Stimulated activated memory B cell treated with anti-CD40 and anti-IgM and Interleukin-4, amounts not matched to agents 10 μg/mL and 1 μg/mL and 100 μg/mL, for 72 hours (primary cell): ENCODE measurements at regions not wholly inside any gene's neighbourhood (a gene's known extent, or its start where the extent isn't known, plus 50 kb on each side); places are given as distances from the start of the nearest gene placed in this dataset.
A peak's percentile ranks its signal among the peaks of the same experiment; 100 is the strongest.

ENCODE experiments used
- ATAC-seq: fragments of 150-1000 bp; cut with Tn5 transposase; 2 replicates; pipeline ENCODE4 v1.10.0; 2021
- H3K27ac Mint-ChIP-seq: one replicate; pipeline ENCODE4 v1.8.0; 2022; ENCODE audit warnings: mild to moderate bottlenecking, mixed read lengths
- H3K27me3 Mint-ChIP-seq: one replicate; pipeline ENCODE4 v1.8.0; 2022; ENCODE audit warnings: mixed read lengths
- H3K36me3 Mint-ChIP-seq: one replicate; pipeline ENCODE4 v1.8.0; 2022; ENCODE audit warnings: mixed read lengths
- H3K4me1 Mint-ChIP-seq: one replicate; pipeline ENCODE4 v1.8.0; 2022; ENCODE audit warnings: mixed read lengths
- H3K4me3 Mint-ChIP-seq: one replicate; pipeline ENCODE4 v1.8.0; 2022; ENCODE audit warnings: mild to moderate bottlenecking, moderate library complexity, mixed read lengths
- H3K9me3 Mint-ChIP-seq: one replicate; pipeline ENCODE4 v1.8.0; 2022; ENCODE audit warnings: mixed read lengths

DNA sequence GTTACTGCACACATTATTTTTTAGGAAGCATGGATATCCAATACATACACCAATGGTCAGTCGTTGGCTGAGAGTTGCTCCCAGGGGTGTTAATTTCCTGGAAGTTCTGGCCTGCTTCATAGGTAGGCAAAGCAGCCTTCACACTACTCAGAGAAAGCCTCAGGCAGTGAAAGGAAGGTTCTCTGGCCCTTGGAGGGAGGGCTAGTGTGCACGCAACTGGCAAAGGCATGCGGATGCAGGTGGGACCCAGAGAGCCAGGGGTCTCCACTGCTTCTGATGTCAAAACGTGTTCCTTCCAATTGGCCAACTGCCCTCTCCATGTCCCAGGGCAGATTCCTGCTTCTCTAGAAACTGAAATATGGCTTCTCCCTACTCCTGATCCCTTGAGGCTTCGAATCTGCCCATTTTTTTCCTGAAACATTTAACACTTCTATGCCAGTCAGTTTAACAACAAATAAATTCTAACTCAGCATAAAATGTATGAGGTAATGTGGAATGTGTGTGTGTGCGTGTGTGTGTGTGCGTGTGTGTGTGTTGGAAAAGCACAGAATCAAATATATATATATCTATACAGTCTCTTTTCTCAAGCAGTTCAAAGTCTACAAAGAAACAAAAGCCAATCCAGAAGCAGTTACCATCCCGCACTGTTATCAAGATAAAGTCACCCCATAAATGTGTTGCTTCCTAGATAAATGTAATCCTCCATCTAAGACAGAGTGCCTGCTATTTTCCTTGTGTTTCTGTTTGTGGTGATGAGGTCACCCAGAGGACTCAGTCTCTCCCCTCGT, 94.0 kb upstream of the HIVEP1 start:
- H3K4me1 Mint-ChIP-seq, result no peaks in the 10 kb centered on the region
- no peak overlapping the region for H3K4me3 Mint-ChIP-seq
- no peaks in the 10 kb centered on the region for H3K36me3 Mint-ChIP-seq
- H3K27me3 Mint-ChIP-seq, result no peaks in the 10 kb centered on the region
- no peak for ATAC-seq
- H3K27ac Mint-ChIP-seq, result no peak overlapping the region
- H3K9me3 Mint-ChIP-seq, result no peaks in the 10 kb centered on the region

DNA sequence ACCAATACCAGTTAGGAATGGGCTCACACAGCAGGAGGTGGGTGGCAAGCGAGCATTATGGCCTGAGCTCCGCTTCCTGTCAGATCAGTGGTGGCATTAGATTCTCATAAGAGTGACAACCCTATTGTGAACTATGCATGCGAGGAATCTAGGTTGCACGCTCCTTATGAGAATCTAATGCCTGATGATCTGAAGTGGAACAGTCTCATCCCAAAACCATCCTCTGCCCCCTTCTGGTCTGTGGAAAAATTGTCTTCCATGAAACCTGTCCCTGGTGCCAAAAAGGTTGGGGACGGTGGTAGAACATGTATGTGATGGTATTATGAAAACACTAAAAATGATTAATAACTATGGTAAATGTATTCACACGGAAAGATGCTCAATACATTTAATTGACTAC, 99.7 kb upstream of the HIVEP1 start:
- no peak for ATAC-seq
- H3K4me3 Mint-ChIP-seq, result no peak overlapping the region
- no peaks in the 10 kb centered on the region for H3K4me1 Mint-ChIP-seq
- peaks cover 2% of the 10 kb centered on the region for H3K27me3 Mint-ChIP-seq
- H3K9me3 Mint-ChIP-seq, result no peaks in the 10 kb centered on the region
- H3K36me3 Mint-ChIP-seq, result no peaks in the 10 kb centered on the region
- H3K27ac Mint-ChIP-seq, result no peak overlapping the region

DNA sequence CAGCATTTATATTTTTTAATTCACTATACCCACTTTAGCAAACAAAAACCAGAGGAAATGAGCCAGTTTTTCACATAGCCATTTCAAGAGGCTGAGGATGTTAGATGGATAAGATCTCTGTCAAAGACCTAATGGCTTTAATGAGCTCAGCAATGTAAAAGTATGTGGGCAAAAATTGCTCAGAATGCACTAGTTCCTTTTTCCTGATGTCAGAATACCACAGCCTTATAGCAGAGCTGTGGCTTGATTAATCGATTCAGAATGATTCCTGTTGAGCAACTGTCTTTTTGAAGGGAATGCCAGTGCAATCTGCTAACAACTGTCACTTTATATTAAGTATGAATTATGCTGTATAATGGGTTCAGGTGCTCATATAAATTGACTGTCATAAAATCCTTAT, 100.6 kb upstream of the HIVEP1 start:
- Mint-ChIP-seq H3K9me3 (peaks cover 2% of the 10 kb centered on the region), H3K27ac (no peak overlapping the region), H3K27me3 (peaks cover 9% of the 10 kb centered on the region), H3K4me3 (no peak overlapping the region), H3K4me1 (no peaks in the 10 kb centered on the region), H3K36me3 (no peaks in the 10 kb centered on the region)
- no peak for ATAC-seq

DNA sequence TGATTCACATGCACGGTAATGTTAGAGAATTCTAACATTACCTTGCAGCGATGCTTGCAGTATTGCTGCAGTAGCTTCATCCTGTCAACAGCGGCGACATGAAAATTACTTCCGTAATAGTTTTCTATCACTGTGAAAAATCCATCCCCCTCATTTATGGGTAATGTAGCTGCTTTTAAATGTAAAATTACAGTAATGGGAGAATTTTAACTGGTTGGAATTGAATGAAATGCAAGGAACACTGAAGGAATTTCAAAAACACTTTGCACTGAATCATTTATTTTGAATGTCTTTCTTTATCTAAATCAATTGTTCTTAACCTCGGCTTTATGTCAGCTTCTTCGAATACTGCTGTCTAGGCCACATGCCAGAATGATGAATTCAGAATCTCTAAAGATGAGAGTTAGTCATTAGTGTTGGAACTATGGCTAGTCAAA, 102.4 kb upstream of the HIVEP1 start:
- no peak for ATAC-seq
- H3K36me3 Mint-ChIP-seq, result no peaks in the 10 kb centered on the region

DNA sequence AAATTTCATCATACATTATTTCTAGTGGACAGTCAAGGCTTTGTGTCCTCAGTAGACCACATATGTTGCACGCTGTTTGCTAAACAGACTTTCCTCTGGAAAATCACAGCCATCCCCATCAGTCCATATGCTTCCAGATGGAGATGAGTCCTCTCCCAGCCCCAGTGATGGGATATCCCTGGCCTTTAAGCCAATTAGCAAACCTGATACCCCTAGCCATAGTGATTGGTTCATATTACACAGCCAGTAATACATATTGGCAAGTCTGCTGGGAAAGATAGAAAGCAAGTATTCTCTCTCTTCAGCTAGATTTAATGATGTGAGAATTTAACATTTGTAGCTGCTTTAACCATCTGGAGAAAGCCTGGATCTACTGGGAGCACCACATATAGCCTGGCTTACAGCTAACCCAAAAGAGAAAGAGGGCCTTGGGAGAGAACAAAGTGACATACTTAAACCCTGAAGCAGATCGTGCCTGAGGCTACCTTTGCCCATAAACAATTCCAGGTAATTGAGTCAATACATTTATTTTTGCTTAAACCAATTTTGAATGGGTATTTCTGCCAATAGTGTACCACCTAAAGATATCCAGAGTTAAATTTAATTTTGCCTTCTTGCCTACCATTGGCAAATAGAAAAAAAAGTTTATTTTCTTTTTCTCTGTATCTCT, 103.5 kb upstream of the HIVEP1 start:
- H3K36me3 Mint-ChIP-seq, result no peaks in the 10 kb centered on the region
- no peak overlapping the region for H3K27ac Mint-ChIP-seq
- peaks cover 20% of the 10 kb centered on the region for H3K27me3 Mint-ChIP-seq
- no peaks in the 10 kb centered on the region for H3K4me1 Mint-ChIP-seq
- ATAC-seq, result no peak
- no peak overlapping the region for H3K4me3 Mint-ChIP-seq
- peaks cover 2% of the 10 kb centered on the region for H3K9me3 Mint-ChIP-seq

More for the DNA sequence above, 102.4 kb upstream of the HIVEP1 start:
- no peak overlapping the region for H3K27ac Mint-ChIP-seq
- peaks cover 9% of the 10 kb centered on the region for H3K27me3 Mint-ChIP-seq
- H3K4me1 Mint-ChIP-seq, result no peaks in the 10 kb centered on the region
- H3K4me3 Mint-ChIP-seq, result no peak overlapping the region
- H3K9me3 Mint-ChIP-seq, result peaks cover 2% of the 10 kb centered on the region

DNA sequence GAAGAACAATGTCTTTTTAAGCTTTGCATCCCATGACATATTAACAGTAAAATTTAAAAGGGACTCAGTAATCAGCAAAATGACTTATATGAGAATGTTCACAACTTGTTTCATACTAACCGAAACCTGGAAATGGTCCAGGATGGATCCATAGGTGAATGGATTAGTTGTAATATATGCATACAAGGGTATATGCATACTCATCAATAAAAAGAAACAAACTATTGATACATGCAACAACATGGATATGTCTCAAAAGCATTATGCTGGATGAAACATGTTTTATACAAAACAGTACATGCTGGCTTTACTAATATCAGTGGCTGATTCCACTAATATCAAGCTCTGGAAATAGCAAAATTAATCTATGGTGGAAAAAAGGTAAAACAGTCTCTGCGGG, 108.5 kb upstream of the HIVEP1 start:
- peaks cover 6% of the 10 kb centered on the region for H3K9me3 Mint-ChIP-seq
- no peak overlapping the region for H3K27ac Mint-ChIP-seq
- no peak for ATAC-seq
- H3K4me1 Mint-ChIP-seq, result peaks cover 12% of the 10 kb centered on the region
- H3K4me3 Mint-ChIP-seq, result no peak overlapping the region
- H3K36me3 Mint-ChIP-seq, result no peaks in the 10 kb centered on the region
- H3K27me3 Mint-ChIP-seq, result peaks cover 51% of the 10 kb centered on the region

DNA sequence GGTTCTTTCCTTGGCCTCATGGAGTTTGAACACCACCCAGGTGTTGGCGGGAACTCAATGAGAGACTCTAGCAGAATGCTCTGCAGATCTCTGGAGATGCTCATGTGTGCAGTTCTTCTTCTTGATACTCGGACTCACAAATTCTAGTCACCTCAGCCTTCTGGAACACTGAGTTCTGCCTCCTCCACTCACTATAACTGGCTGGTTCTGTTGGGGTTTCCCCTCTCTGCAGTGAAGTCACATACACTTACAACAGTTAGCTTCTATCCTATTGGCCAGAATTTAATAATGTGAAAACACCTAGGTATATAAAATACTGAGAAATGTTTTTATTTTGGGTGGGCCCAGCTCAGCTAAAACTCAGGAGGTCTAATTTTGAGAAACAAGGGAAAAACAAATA, 109.6 kb upstream of the HIVEP1 start:
- Mint-ChIP-seq H3K9me3 (peaks cover 6% of the 10 kb centered on the region), H3K27ac (no peak overlapping the region), H3K27me3 (peaks cover 50% of the 10 kb centered on the region), H3K36me3 (no peaks in the 10 kb centered on the region), H3K4me1 (peaks cover 20% of the 10 kb centered on the region), H3K4me3 (no peak overlapping the region)
- peak; percentile 51 for ATAC-seq

DNA sequence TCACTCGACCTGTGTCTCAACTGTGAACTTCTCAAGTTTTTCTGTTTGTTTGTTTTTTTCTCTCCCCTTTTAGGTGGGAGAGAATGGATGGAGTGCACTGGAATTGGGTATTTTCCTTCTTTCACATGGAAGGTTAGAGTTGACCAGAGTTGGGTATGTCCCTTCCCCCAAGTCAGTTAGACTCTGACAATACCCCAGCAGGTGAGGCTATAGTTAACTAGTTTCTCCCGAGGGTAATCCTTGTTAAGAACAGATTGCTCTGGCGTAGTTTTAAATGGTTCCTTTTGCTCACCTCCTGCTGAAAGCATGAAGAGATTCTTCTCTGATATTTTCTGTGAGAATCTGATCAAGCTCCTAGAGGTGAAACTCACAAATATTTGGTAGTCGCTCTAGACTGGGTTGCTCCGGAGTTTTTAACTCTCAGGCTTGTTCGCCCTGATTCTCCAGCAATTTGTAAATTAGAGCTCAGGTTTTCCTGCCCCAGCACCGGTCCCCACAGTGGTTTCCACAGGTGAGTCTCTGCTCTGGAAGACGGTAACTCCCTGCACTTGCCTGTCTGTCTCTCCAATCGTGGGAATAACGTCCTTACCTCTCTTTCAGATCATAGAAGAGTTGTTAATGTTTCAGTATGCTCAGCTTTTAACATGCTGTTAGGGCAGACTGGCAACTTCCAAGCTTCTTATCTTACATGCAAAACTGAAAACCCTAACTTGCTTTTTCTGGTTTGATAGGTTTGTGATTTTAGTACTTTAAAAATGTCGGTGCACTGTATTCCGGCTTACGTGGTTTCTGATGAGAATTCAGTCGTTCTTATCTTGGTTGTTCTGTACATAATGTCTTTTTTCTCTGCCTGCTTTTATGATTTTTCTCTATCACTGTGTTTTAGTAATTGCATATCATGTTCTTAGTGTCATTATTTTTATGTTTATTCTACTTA, 111.2 kb upstream of the HIVEP1 start:
- Mint-ChIP-seq H3K27me3 (peaks cover 42% of the 10 kb centered on the region), H3K27ac (no peak overlapping the region), H3K36me3 (no peaks in the 10 kb centered on the region), H3K4me3 (no peak overlapping the region), H3K4me1 (peaks cover 20% of the 10 kb centered on the region), H3K9me3 (peaks cover 4% of the 10 kb centered on the region)
- ATAC-seq, result no peak

DNA sequence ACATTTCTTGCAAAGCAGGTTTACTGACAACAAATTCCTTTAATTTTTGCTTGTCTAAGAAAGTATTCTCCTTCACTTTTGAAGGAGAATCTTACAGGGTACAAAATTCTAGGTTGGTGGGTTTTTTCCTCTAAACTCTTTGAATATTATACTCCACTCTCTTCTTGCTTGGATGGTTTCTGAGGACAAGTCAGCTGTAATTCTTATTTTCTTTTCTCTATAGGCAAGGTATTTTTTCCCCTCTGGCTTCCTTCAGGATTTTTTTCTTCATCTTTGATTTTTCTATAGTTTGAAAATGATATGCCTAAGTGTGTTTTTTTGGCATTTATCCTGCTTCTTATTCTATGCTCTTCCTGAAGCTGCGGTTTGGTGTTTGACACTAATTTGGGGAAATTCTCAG, 112.5 kb upstream of the HIVEP1 start:
- ATAC-seq, result no peak
- Mint-ChIP-seq H3K4me3 (no peak overlapping the region), H3K4me1 (peaks cover 20% of the 10 kb centered on the region), H3K36me3 (no peaks in the 10 kb centered on the region), H3K27ac (no peak overlapping the region), H3K27me3 (peaks cover 41% of the 10 kb centered on the region), H3K9me3 (peaks cover 4% of the 10 kb centered on the region)

DNA sequence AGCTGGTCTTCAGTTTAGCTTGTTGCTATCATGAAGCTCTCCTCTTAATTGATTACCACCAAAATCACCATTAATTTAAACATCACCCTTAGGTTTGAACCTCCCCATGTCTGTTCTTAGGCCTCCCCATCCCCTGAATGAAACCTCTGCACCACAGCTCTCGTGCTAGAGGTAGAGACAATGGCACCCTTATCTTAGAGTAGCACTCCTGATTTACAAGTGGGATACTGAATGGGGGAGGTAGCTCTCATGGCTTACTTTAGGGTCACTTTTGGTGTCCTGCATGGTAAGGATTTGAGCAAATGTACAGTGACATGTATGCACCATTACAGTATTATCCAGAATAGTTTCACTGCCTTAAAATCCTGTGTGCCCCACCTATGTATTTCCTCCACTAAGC, 115.6 kb upstream of the ADTRP start:
- no peaks in the 10 kb centered on the region for H3K27me3 Mint-ChIP-seq
- peaks cover 3% of the 10 kb centered on the region for H3K9me3 Mint-ChIP-seq
- no peak for ATAC-seq
- peaks cover 8% of the 10 kb centered on the region for H3K4me1 Mint-ChIP-seq
- no peaks in the 10 kb centered on the region for H3K36me3 Mint-ChIP-seq
- H3K4me3 Mint-ChIP-seq, result no peak overlapping the region
- H3K27ac Mint-ChIP-seq, result no peak overlapping the region

DNA sequence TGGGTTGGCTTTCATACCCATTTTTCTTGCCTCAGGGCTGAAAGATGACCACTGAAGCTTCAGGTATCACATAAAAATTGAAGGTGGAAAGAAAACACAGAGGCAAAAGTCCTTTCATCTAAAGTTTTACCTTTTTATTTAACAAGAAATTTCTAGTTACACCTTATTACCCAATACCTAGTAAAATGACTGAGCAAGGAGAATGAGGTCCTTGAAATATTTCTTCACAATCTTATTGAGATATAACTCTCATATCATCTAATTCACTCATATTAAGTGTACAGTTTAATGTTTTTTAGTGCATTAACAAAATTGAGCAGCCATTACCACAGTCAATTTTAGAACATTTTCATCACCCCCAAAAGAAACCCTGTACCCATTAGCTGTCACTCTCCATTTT, 112.9 kb upstream of the ADTRP start:
- Mint-ChIP-seq H3K27ac (no peak overlapping the region), H3K36me3 (no peaks in the 10 kb centered on the region), H3K4me1 (no peaks in the 10 kb centered on the region), H3K4me3 (no peak overlapping the region), H3K27me3 (no peaks in the 10 kb centered on the region), H3K9me3 (peaks cover 3% of the 10 kb centered on the region)
- no peak for ATAC-seq

DNA sequence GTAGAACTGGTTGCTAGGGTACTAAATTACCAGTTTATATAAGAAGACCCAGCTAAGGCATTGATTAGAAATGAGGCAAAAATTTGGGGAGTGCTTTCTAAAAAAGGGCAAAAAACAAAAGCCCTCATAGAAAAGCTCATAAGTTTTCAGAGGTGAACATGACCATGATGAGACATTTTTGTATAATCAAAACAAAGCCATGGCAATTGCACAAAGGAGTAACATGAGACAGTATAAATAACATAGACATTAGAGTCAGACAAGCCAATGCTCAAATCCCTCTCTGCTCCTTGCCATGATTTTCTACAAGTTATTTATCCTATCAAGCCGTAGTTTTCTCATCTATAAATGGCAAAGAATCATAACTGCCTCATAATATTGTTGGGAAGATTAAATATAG, 112.2 kb upstream of the ADTRP start:
- H3K9me3 Mint-ChIP-seq, result peaks cover 3% of the 10 kb centered on the region
- no peaks in the 10 kb centered on the region for H3K36me3 Mint-ChIP-seq
- no peak overlapping the region for H3K27ac Mint-ChIP-seq
- ATAC-seq, result no peak
- no peak overlapping the region for H3K4me3 Mint-ChIP-seq
- no peaks in the 10 kb centered on the region for H3K27me3 Mint-ChIP-seq
- H3K4me1 Mint-ChIP-seq, result no peaks in the 10 kb centered on the region

DNA sequence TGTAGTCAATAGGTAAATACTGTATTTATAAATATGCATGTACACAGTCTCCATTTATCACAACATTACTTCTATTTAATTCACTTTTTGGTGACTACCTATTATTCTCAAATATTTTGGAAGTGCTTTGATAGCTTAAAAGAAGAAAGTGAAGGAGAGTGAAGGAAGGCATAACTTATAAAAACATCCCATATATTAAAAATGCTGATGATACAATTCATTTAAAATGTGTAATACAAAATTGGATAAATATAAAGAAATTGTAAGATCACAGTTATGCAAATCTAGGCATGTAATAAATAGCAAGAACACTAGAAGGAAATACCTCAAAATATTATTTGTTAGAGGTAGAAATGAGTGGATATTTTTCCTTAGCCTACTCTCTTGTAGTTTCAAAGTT, 111.6 kb upstream of the ADTRP start:
- Mint-ChIP-seq H3K27me3 (no peaks in the 10 kb centered on the region), H3K36me3 (no peaks in the 10 kb centered on the region), H3K27ac (no peak overlapping the region), H3K4me1 (peaks cover 5% of the 10 kb centered on the region), H3K4me3 (no peak overlapping the region), H3K9me3 (peaks cover 3% of the 10 kb centered on the region)
- no peak for ATAC-seq

DNA sequence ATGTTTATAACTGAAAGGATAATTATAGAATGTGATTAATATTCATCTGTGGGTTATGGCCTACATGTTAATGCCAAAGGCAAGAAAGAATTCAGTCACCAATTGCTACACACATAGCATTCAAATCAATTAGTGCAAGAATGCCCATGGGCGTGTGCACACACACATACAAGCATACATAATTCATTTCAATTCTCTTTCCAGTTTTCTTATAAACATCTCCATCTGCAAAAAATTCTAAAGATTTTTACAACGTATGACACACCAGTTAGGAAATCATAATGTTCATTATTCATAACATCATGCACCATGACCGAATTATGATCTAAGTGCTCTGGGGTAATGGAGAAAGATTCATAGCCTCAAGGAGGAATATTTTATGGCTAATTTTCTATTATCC, 111.0 kb upstream of the ADTRP start:
- no peaks in the 10 kb centered on the region for H3K36me3 Mint-ChIP-seq
- ATAC-seq, result no peak
- H3K4me1 Mint-ChIP-seq, result peaks cover 7% of the 10 kb centered on the region
- peaks cover 3% of the 10 kb centered on the region for H3K9me3 Mint-ChIP-seq
- no peaks in the 10 kb centered on the region for H3K27me3 Mint-ChIP-seq
- no peak overlapping the region for H3K4me3 Mint-ChIP-seq
- no peak overlapping the region for H3K27ac Mint-ChIP-seq

DNA sequence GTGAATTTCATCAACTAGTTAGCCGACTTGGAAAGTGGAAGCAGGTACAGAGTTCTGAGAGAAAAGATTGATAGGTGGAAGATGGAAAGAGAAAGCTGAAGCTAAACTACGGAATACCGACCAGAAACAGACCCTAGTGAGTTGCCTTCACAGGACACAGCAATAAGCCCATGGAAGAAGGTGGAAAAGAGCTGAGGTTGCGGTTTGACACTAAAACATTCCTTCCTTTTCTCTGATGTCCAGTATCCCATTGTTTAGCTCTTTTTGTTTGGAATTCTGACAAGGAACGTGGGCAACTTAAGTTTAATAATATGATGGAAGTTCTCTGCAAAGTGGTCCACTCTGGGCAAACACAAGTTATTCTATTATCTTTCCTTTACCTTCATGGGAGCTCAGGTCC, 110.1 kb upstream of the ADTRP start:
- Mint-ChIP-seq H3K4me1 (peaks cover 7% of the 10 kb centered on the region), H3K4me3 (no peak overlapping the region), H3K27me3 (no peaks in the 10 kb centered on the region), H3K9me3 (peaks cover 3% of the 10 kb centered on the region), H3K36me3 (no peaks in the 10 kb centered on the region), H3K27ac (no peak overlapping the region)
- ATAC-seq, result no peak
